Activated CD4-positive, alpha-beta T cell treated with anti-CD3 and anti-CD28 coated beads, Interleukin-2, Interleukin-6, amounts not matched to agents 100 ng/mL and 50 ng/mL, durations not matched to agents 16 hours and 8 hours (primary cell): ENCODE measurements at regions not wholly inside any gene's neighbourhood (a gene's known extent, or its start where the extent isn't known, plus 50 kb on each side); places are given as distances from the start of the nearest gene placed in this dataset.
"Not testable (repeated sequence)": the region's sequence is repeated elsewhere in the genome, so short reads cannot be mapped to it uniquely, and the experiment has no call there.

ENCODE experiments used
- DNase-seq: peaks from one replicate; pipeline ENCODE4 v3.0.0-alpha.2; 2020

DNA sequence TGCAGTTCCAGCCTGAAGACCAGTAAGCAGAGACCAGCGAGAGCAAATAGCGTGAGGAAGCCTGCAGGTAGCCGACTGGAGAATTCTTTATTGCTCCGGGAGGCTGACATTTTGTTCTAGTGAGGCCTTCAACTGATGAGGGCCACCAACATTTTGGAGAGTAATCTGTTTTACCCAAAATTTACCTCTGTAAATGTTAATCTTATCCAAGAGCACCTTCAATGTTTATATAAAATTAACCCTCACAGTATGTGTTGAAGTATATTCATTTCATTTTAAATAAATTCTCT lies 546.4 kb upstream of the SLITRK5 start:
- no peak for DNase-seq

DNA sequence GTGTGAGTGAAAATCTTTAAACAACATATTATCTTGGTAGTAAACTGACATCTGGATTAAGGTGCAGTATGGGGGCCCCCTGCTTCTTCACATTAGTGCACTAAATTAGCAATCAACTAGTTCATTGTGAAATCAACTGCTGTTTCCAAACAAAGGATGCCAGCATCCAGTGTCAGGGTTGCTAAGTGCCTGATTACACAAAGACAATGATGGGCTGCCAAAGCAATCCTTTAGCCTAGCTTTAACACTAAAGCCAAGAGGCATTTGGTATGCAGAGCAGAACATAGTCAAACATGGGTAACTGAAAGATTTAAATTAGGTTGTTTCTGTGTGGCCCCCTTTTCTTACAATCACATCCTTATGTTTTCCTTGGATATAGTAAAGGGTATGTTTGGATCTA lies 543.1 kb upstream of the SLITRK5 start:
- DNase-seq: no peak

DNA sequence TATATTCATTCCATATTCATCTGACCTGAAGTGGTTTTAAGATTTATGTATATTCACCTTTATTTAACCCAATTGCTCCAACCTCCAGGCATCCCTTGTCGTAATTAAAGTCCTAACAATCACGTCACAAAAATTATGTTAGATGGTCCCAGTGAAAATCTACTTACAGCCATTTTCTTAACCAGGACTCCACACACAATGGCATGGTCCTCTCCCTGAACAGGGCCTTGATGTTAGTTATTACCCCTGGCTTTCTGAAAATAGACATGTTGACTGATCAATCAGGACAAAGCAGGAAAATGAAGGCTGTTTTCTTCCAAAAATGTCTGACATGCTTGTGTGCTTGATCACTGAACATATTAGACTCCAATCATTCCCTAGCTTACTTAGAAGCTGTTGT lies 542.7 kb upstream of the SLITRK5 start:
- DNase-seq: no peak

GRCh38 chr13:87129602-87130300 lies 541.4 kb upstream of the SLITRK5 start:
- no peak for DNase-seq

DNA sequence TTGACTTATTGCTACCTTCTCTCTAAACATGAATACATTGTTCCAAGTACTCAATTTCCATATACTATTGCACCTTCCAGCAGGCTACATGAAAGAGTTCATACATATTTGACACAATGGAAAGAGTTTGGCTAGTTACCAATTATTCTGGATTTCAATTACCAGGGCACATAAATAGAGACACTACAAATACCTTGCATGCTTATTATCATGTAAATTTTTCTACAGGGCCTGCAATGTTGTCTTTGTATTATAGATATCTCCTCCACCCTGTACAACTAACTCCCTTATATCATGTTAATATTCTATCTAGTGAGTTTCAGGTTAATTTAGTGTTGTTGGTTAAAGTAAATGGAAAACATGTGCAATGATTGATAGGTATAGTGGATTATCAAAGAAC lies 540.7 kb upstream of the SLITRK5 start:
- DNase-seq: no peak

- DNase-seq: no peak
Measured at GRCh38 chr13:87131611-87132010, 539.6 kb upstream of the SLITRK5 start.

DNA sequence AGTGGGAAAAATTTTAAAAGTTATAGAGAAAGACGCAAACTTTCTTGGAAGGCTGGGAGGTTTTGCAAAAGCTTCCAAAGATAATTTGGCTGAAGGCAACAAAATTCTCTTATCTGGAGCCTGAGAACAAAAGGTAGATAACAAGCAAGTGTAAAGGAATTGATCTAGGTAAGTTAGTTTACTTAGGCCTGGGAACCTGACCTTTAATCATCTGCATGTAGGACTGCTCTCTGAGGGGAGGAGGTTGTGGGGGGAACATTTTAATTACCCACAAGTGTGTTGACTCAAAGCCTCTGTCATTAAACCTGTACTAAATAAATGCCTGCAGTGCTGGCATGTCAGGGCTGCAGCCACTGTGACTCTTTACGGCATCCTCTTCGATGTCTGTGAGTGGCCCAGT lies 532.3 kb upstream of the SLITRK5 start:
- DNase-seq: no peak

- no peak for DNase-seq
Measured at GRCh38 chr13:87147076-87147475, 524.1 kb upstream of the SLITRK5 start.

GRCh38 chr13:87153371-87153770 lies 517.8 kb upstream of the SLITRK5 start:
- no peak for DNase-seq

DNA sequence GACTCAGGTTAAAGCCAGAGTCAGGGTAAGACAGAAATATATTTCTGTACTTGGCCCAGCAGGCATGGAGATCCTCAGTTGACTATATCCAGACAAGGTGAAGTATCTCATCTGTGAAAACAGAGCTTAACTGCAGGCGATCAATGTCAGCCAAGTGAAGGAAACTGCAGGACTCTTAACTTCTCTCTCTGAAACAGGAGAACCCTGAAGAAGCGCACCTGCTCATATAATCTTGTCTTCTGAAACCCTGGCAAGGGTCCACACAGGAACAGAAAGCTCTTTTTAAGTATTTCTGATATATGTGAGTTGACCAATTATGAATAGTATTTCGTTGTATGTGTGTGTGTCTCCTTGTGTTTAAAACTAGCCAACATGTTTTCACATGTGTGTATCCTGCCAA lies 504.8 kb upstream of the SLITRK5 start:
- no peak for DNase-seq

GRCh38 chr13:87168390-87168789 lies 502.8 kb upstream of the SLITRK5 start:
- DNase-seq: no peak

DNA sequence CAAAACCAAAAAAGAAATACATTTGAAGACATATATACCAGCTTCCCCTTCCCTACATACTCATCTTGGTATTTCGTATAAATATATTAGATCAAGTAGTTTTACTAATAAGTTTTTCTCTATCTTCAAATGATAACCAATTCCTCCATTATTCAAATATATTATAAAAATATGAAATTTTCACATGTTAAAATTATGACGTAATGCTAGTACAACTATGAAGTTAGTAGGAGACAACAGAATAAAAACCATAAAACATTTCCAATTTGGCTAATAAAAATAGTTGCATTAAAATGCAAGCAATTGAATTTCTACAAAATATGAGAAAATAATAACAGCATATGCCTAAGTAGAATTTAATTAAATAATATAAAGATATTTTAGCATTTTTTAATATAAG lies 501.8 kb upstream of the SLITRK5 start:
- no peak for DNase-seq

DNA sequence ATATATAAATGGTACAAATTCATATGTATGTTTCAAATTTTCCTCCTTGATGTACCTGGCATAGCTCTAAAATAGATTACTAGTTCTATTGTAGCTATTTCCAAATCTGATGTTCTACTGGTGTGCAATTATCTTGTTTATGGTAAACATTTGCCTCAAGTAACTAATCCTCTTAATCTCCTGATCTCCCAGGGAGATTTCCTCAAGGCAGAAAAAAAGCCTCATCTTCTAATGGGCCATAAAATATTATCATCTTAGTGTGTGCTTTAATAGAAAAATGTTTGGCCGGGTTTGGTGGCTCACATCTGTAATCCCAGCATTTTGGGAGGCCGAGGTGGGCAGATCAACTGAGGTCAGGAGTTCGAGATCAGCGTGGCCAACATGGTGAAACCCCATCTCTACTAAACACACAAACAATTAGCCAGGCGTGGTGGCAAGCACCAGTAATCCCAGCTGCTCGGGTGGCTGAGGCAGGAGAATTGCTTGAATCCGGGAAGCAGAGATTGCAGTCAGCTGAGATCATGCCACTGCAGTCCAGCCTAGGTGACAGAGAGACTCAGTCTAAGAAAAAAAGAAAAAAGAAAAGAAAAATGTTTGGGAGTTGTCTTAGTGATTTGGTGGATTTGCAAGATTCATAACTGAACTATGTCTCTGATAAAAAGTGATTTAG lies 498.9 kb upstream of the SLITRK5 start:
- no peak for DNase-seq

DNA sequence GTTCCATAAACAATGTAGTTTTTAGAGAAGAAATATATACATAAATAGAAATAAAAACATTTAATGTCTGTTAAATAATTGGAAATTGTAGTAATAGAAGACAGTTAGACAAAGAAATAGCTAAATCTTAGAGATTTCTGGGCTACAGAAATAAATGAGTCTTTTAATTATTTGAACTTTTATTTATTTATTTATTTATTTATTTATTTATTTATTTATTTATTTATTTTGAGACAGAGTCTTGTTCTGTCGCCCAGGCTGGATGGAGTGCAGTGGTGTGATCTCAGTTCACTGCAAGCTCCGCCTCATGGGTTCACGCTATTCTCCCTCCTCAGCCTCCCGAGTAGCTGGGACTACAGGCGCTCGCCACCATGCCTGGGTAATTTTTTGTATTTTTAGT lies 486.0 kb upstream of the SLITRK5 start:
- not testable (repeated sequence) for DNase-seq

DNA sequence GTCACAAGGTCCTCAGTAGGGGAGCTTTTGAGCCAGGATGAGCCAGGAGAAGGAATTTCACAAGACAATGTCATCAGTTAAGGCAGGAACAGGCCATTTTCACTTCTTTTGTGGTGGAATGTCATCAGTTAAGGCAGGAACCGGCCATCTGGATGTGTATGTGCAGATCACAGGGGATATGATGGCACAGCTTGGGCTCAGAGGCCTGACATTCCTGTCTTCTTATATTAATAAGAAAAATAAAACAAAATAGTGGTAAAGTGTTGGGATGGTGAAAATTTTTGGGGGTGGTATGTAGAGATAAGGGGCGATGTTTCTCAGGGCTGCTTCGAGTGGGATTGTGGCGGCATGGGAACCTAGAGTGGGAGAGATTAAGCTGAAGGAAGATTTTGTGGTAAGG lies 484.5 kb upstream of the SLITRK5 start:
- DNase-seq: not testable (repeated sequence)

- DNase-seq: not testable (repeated sequence)
Measured at GRCh38 chr13:87191485-87191884, 479.7 kb upstream of the SLITRK5 start.

GRCh38 chr13:87198371-87198770 lies 472.8 kb upstream of the SLITRK5 start:
- no peak for DNase-seq

DNA sequence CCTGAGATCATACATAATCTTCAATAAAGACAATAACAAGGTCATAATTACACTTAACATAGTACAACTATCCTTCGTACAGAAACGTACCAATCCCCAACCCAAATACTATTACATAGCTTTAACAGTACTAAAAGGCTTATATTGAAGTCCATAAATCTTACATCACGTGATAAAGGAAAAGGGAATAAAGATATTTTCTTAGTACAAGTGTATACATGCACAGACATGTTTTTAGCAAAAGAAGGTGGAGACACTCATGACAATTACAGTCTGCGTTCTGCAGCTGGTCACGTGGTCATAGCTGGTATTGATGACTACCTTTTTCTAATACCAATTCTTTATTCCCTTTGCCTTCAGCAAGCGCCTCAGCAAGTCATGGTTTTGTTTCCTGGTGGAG lies 464.5 kb upstream of the SLITRK5 start:
- no peak for DNase-seq

- no peak for DNase-seq
Measured at GRCh38 chr13:87207280-87208003, 463.7 kb upstream of the SLITRK5 start.

DNA sequence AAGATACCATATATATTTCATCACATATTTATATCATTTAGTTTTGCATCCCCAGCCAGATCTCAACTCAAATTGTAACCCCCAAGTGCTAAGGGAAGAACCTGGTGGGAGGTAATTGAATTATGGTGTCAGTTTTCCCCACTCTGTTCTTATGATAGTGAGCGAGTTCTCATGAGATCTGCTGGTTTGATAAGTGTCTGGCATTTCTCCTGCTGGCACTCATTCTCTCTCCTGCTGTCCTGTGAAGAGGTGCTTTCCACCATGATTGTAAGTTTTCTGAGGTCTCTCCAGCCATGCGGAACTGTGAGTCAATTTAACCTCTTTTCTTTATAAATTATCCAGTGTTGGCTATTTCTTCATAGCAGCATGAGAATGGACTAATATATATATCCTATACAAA lies 462.5 kb upstream of the SLITRK5 start:
- no peak for DNase-seq

GRCh38 chr13:87234981-87235380 lies 436.2 kb upstream of the SLITRK5 start:
- DNase-seq: no peak

GRCh38 chr13:87235621-87236020 lies 435.6 kb upstream of the SLITRK5 start:
- DNase-seq: no peak

GRCh38 chr13:87244256-87244890 lies 426.8 kb upstream of the SLITRK5 start:
- no peak for DNase-seq

DNA sequence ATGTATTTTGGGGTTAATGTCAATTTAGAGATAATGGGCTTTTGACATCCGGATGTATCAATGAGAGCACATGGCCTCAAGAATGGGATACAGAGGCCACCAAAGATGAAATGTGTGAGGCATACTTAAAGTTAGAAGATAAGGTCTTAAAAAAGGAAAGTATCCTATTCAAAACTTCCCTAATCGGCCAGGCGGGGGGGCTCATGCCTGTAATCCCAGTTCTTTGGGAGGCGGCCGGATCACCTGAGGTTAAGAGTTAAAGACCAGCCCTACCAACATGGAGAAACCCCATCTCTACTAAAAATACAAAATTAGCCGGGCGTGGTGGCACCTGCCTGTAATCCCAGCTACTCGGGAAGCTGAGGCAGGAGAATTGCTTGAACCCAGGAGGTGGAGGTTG lies 421.3 kb upstream of the SLITRK5 start:
- not testable (repeated sequence) for DNase-seq
